GM23338 (cell line): ENCODE measurements at regions not wholly inside any gene's neighbourhood (a gene's known extent, or its start where the extent isn't known, plus 50 kb on each side); places are given as distances from the start of the nearest gene placed in this dataset.

Source experiments
- CREB1 ChIP-seq: fragments of 250-450 bp; sonication (Bioruptor Pico); IDR thresholded peaks from 2 replicates; pipeline ENCODE4 v1.5.0; 2020; ENCODE audit warnings: low read depth, mild to moderate bottlenecking, moderate library complexity
- EZH2phosphoT487 ChIP-seq: fragments of 200-600 bp; sonication (generic); IDR thresholded peaks from one replicate; pipeline ENCODE4 v1.8.1; 2018; ENCODE audit warnings: antibody characterized with exemption; ENCODE audit not compliant: unreplicated experiment
- STAT1 ChIP-seq: IDR thresholded peaks from one replicate; pipeline ENCODE4 v1.6.1; 2016; ENCODE audit warnings: antibody characterized with exemption; ENCODE audit not compliant: unreplicated experiment
- ZNF114 ChIP-seq: fragments of 250-450 bp; sonication (Bioruptor Pico); IDR thresholded peaks from 2 replicates; pipeline ENCODE4 v1.5.0; 2020; ENCODE audit warnings: mild to moderate bottlenecking, moderate library complexity
- TF ChIP-seq, protein P1 (sequence below): fragments of 250-450 bp; sonication (Bioruptor Pico); IDR thresholded peaks from 2 replicates; pipeline ENCODE4 v1.5.0; 2020; ENCODE audit warnings: mild to moderate bottlenecking, moderate library complexity
- TF ChIP-seq, protein P2 (sequence below): IDR thresholded peaks from one replicate; pipeline ENCODE4 v1.6.1; 2018; ENCODE audit warnings: antibody characterized with exemption; ENCODE audit not compliant: unreplicated experiment

- TF ChIP-seq, protein P1, sequence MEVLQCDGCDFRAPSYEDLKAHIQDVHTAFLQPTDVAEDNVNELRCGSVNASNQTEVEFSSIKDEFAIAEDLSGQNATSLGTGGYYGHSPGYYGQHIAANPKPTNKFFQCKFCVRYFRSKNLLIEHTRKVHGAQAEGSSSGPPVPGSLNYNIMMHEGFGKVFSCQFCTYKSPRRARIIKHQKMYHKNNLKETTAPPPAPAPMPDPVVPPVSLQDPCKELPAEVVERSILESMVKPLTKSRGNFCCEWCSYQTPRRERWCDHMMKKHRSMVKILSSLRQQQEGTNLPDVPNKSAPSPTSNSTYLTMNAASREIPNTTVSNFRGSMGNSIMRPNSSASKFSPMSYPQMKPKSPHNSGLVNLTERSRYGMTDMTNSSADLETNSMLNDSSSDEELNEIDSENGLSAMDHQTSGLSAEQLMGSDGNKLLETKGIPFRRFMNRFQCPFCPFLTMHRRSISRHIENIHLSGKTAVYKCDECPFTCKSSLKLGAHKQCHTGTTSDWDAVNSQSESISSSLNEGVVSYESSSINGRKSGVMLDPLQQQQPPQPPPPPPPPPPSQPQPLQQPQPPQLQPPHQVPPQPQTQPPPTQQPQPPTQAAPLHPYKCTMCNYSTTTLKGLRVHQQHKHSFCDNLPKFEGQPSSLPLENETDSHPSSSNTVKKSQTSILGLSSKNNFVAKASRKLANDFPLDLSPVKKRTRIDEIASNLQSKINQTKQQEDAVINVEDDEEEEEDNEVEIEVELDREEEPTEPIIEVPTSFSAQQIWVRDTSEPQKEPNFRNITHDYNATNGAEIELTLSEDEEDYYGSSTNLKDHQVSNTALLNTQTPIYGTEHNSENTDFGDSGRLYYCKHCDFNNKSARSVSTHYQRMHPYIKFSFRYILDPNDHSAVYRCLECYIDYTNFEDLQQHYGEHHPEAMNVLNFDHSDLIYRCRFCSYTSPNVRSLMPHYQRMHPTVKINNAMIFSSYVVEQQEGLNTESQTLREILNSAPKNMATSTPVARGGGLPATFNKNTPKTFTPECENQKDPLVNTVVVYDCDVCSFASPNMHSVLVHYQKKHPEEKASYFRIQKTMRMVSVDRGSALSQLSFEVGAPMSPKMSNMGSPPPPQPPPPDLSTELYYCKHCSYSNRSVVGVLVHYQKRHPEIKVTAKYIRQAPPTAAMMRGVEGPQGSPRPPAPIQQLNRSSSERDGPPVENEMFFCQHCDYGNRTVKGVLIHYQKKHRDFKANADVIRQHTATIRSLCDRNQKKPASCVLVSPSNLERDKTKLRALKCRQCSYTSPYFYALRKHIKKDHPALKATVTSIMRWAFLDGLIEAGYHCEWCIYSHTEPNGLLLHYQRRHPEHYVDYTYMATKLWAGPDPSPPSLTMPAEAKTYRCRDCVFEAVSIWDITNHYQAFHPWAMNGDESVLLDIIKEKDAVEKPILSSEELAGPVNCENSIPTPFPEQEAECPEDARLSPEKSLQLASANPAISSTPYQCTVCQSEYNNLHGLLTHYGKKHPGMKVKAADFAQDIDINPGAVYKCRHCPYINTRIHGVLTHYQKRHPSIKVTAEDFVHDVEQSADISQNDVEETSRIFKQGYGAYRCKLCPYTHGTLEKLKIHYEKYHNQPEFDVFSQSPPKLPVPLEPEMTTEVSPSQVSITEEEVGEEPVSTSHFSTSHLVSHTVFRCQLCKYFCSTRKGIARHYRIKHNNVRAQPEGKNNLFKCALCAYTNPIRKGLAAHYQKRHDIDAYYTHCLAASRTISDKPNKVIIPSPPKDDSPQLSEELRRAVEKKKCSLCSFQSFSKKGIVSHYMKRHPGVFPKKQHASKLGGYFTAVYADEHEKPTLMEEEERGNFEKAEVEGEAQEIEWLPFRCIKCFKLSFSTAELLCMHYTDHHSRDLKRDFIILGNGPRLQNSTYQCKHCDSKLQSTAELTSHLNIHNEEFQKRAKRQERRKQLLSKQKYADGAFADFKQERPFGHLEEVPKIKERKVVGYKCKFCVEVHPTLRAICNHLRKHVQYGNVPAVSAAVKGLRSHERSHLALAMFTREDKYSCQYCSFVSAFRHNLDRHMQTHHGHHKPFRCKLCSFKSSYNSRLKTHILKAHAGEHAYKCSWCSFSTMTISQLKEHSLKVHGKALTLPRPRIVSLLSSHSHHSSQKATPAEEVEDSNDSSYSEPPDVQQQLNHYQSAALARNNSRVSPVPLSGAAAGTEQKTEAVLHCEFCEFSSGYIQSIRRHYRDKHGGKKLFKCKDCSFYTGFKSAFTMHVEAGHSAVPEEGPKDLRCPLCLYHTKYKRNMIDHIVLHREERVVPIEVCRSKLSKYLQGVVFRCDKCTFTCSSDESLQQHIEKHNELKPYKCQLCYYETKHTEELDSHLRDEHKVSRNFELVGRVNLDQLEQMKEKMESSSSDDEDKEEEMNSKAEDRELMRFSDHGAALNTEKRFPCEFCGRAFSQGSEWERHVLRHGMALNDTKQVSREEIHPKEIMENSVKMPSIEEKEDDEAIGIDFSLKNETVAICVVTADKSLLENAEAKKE = no peak
- TF ChIP-seq ZNF114 (CRISPR knock-in tag) (no peak), EZH2phosphoT487 (no peak), CREB1 (CRISPR knock-in tag) (no peak), STAT1 (no peak)
- TF ChIP-seq, protein P2, sequence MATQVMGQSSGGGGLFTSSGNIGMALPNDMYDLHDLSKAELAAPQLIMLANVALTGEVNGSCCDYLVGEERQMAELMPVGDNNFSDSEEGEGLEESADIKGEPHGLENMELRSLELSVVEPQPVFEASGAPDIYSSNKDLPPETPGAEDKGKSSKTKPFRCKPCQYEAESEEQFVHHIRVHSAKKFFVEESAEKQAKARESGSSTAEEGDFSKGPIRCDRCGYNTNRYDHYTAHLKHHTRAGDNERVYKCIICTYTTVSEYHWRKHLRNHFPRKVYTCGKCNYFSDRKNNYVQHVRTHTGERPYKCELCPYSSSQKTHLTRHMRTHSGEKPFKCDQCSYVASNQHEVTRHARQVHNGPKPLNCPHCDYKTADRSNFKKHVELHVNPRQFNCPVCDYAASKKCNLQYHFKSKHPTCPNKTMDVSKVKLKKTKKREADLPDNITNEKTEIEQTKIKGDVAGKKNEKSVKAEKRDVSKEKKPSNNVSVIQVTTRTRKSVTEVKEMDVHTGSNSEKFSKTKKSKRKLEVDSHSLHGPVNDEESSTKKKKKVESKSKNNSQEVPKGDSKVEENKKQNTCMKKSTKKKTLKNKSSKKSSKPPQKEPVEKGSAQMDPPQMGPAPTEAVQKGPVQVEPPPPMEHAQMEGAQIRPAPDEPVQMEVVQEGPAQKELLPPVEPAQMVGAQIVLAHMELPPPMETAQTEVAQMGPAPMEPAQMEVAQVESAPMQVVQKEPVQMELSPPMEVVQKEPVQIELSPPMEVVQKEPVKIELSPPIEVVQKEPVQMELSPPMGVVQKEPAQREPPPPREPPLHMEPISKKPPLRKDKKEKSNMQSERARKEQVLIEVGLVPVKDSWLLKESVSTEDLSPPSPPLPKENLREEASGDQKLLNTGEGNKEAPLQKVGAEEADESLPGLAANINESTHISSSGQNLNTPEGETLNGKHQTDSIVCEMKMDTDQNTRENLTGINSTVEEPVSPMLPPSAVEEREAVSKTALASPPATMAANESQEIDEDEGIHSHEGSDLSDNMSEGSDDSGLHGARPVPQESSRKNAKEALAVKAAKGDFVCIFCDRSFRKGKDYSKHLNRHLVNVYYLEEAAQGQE = no peak
Observed at GRCh38 chr6:134506162-134506561, 188.2 kb upstream of the SGK1 start (continued).
